SK-N-SH (cell line): ENCODE measurements at regions not wholly inside any gene's neighbourhood (a gene's known extent, or its start where the extent isn't known, plus 50 kb on each side); places are given as distances from the start of the nearest gene placed in this dataset.

ENCODE experiments used
- CTCF ChIA-PET: fragments of 300-600, 350-600 bp; formaldehyde crosslinking; extraction: SDS; loops from one replicate; lab custom pipeline; 2021; lab: Yijun Ruan, JAX
- POLR2A ChIA-PET: fragments of 350-600 bp; sonication (Branson Sonifier 250); formaldehyde crosslinking; extraction: SDS; loops from one replicate; lab custom pipeline; 2020; ENCODE audit warnings: antibody characterized with exemption, inconsistent platforms; lab: Yijun Ruan, JAX
- DNase-seq: peaks from one replicate; pipeline ENCODE4 v3.0.0; 2012
- H2AFZ ChIP-seq: fragments of 200-600 bp; sonication (generic); 2 replicates; pipeline ENCODE4 v1.8.1; 2016; ENCODE audit warnings: antibody characterized with exemption, mild to moderate bottlenecking, low read depth
- H3F3A ChIP-seq: fragments of 200-600 bp; sonication (generic); replicated peaks from 2 replicates; pipeline ENCODE3; 2016; ENCODE audit warnings: antibody characterized with exemption, mild to moderate bottlenecking; ENCODE audit not compliant: insufficient read depth
- H3K27ac ChIP-seq, 2 experiments: fragments of 200-500 bp in 1 of 2; fragments of 200-600 bp in 1 of 2; sonication (Bioruptor generic) in 1 of 2; sonication (generic), shearing (Covaris generic) in 1 of 2; 2 replicates each; pipeline versions ENCODE4 v1.5.1 to v1.6.1; 2014 to 2016; ENCODE audit warnings: low read depth in 2 of 2, inconsistent platforms in 1 of 2, low read length in 1 of 2, mild to moderate bottlenecking in 1 of 2, mixed read lengths in 1 of 2
- H3K27me3 ChIP-seq: fragments of 200-600 bp; sonication (generic), shearing (Covaris generic); 2 replicates; pipeline ENCODE4 v1.6.1; 2016; ENCODE audit warnings: mixed run types; ENCODE audit not compliant: insufficient read depth
- H3K36me3 ChIP-seq, 2 experiments: fragments of 200-500 bp in 1 of 2; fragments of 200-600 bp in 1 of 2; sonication (Bioruptor generic) in 1 of 2; sonication (generic) in 1 of 2; replicated peaks in 1 of 2; 2 replicates each; pipeline versions ENCODE3 to v1.5.1; 2014 to 2016; ENCODE audit warnings: low read length in 1 of 2, mild to moderate bottlenecking in 1 of 2; ENCODE audit not compliant: insufficient read depth in 2 of 2, control insufficient read depth in 1 of 2
- H3K4me1 ChIP-seq, 2 experiments: fragments of 200-500 bp in 1 of 2; fragments of 200-600 bp in 1 of 2; sonication (Bioruptor generic) in 1 of 2; sonication (generic), shearing (Covaris generic) in 1 of 2; 2 replicates each; pipeline versions ENCODE4 v1.5.1 to v1.6.1; 2014 to 2016; ENCODE audit warnings: low read depth in 1 of 2, low read length in 1 of 2, mixed run types in 1 of 2; ENCODE audit not compliant: insufficient read depth in 2 of 2, control insufficient read depth in 1 of 2
- H3K4me2 ChIP-seq: fragments of 200-600 bp; sonication (generic), shearing (Covaris generic); 2 replicates; pipeline ENCODE4 v1.6.1; 2017; ENCODE audit warnings: mixed run types
- H3K4me3 ChIP-seq, 2 experiments: fragments of 200-500 bp in 1 of 2; fragments of 200-600 bp in 1 of 2; sonication (Bioruptor generic) in 1 of 2; sonication (generic), shearing (Covaris generic) in 1 of 2; 2 replicates each; pipeline versions ENCODE4 v1.5.1 to v1.8.1; 2014 to 2016; ENCODE audit warnings: low read depth in 2 of 2, inconsistent platforms in 1 of 2, low read length in 1 of 2, mild to moderate bottlenecking in 1 of 2, mixed read lengths in 1 of 2, moderate library complexity in 1 of 2
- H3K79me2 ChIP-seq: fragments of 200-600 bp; sonication (generic); 2 replicates; pipeline ENCODE4 v1.8.1; 2017; ENCODE audit warnings: mild to moderate bottlenecking; ENCODE audit not compliant: insufficient read depth
- H3K9ac ChIP-seq: fragments of 200-600 bp; sonication (generic); 2 replicates; pipeline ENCODE4 v1.6.1; 2017; ENCODE audit warnings: mixed run types
- H3K9me2 ChIP-seq: fragments of 200-600 bp; sonication (generic); 2 replicates; pipeline ENCODE4 v1.6.1; 2017; ENCODE audit warnings: mixed run types
- H3K9me3 ChIP-seq: fragments of 200-600 bp; sonication (generic); 2 replicates; pipeline ENCODE4 v1.6.1; 2017; ENCODE audit warnings: mixed run types, mild to moderate bottlenecking, moderate library complexity
- H4K20me1 ChIP-seq: fragments of 200-600 bp; sonication (generic); 2 replicates; pipeline ENCODE4 v1.6.1; 2017; ENCODE audit warnings: mild to moderate bottlenecking, mixed run types; ENCODE audit not compliant: insufficient read depth
- CTCF ChIP-seq: fragments of 200-600 bp; sonication (generic); IDR thresholded peaks from 2 replicates; pipeline ENCODE4 v1.6.1; 2017; ENCODE audit warnings: antibody characterized with exemption, mild to moderate bottlenecking, moderate library complexity
- ELF1 ChIP-seq: IDR thresholded peaks from 2 replicates; pipeline ENCODE4 v1.4.0; 2012
- EP300 ChIP-seq, 2 experiments: IDR thresholded peaks; 2 replicates each; pipeline versions ENCODE4 v1.4.0 to v1.6.1; 2012; ENCODE audit warnings: borderline replicate concordance in 1 of 2, low read depth in 1 of 2, low read length in 1 of 2
- EZH2phosphoT487 ChIP-seq: fragments of 200-600 bp; sonication (generic); IDR thresholded peaks from 2 replicates; pipeline ENCODE4 v1.6.1; 2017; ENCODE audit warnings: low read depth, mixed run types, mild to moderate bottlenecking, antibody characterized with exemption, moderate library complexity, borderline replicate concordance
- FOSL2 ChIP-seq: IDR thresholded peaks from 2 replicates; pipeline ENCODE4 v1.4.0; 2012; ENCODE audit warnings: low read depth, mild to moderate bottlenecking, moderate library complexity, borderline replicate concordance
- FOXJ3 ChIP-seq: sonication (generic); formaldehyde crosslinking; IDR thresholded peaks from 2 replicates; pipeline ENCODE4 v1.5.1; 2020; ENCODE audit warnings: mild to moderate bottlenecking, missing genetic modification reagents
- FOXM1 ChIP-seq: IDR thresholded peaks from 2 replicates; pipeline ENCODE4 v1.4.0; 2012; ENCODE audit warnings: low read depth, mild to moderate bottlenecking
- GABPA ChIP-seq: IDR thresholded peaks from 2 replicates; pipeline ENCODE4 v1.4.0; 2012; ENCODE audit warnings: low read depth, mild to moderate bottlenecking
- IRF3 ChIP-seq: fragments of 150-350 bp; IDR thresholded peaks from 2 replicates; pipeline ENCODE4 v1.6.1; 2016; ENCODE audit warnings: mild to moderate bottlenecking, low read depth, low read length
- MAX ChIP-seq: IDR thresholded peaks from 2 replicates; pipeline ENCODE4 v1.4.0; 2012; ENCODE audit warnings: low read depth
- NRF1 ChIP-seq: IDR thresholded peaks from 2 replicates; pipeline ENCODE4 v1.6.1; 2012; ENCODE audit warnings: low read depth, mild to moderate bottlenecking, low read length
- PBX3 ChIP-seq: IDR thresholded peaks from 2 replicates; pipeline ENCODE4; 2012
- RCOR1 ChIP-seq: fragments of 150-350 bp; IDR thresholded peaks from 2 replicates; pipeline ENCODE4 v1.6.1; 2017; ENCODE audit warnings: antibody characterized with exemption, low read length
- RFX5 ChIP-seq: IDR thresholded peaks from 2 replicates; pipeline ENCODE4 v1.6.1; 2012; ENCODE audit warnings: mild to moderate bottlenecking, improper control_type of control experiment, low read length
- SIN3A ChIP-seq: IDR thresholded peaks from 2 replicates; pipeline ENCODE4 v1.6.1; 2012; ENCODE audit warnings: low read depth, mild to moderate bottlenecking, low read length, moderate library complexity, borderline replicate concordance
- SMC3 ChIP-seq: IDR thresholded peaks from 2 replicates; pipeline ENCODE4 v1.6.1; 2012; ENCODE audit warnings: low read depth, low read length, improper control_type of control experiment
- USF1 ChIP-seq: IDR thresholded peaks from 2 replicates; pipeline ENCODE4 v1.4.0; 2012; ENCODE audit warnings: low read depth, borderline replicate concordance
- USF2 ChIP-seq: fragments of 150-350 bp; IDR thresholded peaks from 2 replicates; pipeline ENCODE4 v1.6.1; 2017; ENCODE audit warnings: antibody characterized with exemption, low read length, low read depth, borderline replicate concordance
- YY1 ChIP-seq: IDR thresholded peaks from 2 replicates; pipeline ENCODE4 v1.4.0; 2012; ENCODE audit warnings: low read depth, mild to moderate bottlenecking
- ZBTB33 ChIP-seq: IDR thresholded peaks from 2 replicates; pipeline ENCODE4 v1.4.0; 2012; ENCODE audit warnings: low read depth, borderline replicate concordance
- WGBS: methylation state at CpG from one replicate; pipeline ENCODE4 v1.1.6; 2017; ENCODE audit warnings: low lambda C conversion rate; 5-methylcytosine and 5-hydroxymethylcytosine counted together

GRCh38 chr11:134710861-134711407 lies 298.9 kb upstream of the B3GAT1 start:
- no peak overlapping the region for H3K4me3 ChIP-seq
- H3K36me3 ChIP-seq, result no peaks in the 10 kb centered on the region
- no peak overlapping the region for H3K4me2 ChIP-seq
- TF ChIP-seq ELF1, result no peak
- no peak for TF ChIP-seq YY1
- TF ChIP-seq USF1, result no peak
- TF ChIP-seq SMC3, result no peak
- no peak for TF ChIP-seq RFX5
- TF ChIP-seq IRF3, result no peak
- TF ChIP-seq CTCF, result no peak
- TF ChIP-seq USF2, result no peak
- no peak for TF ChIP-seq SIN3A
- no peak for TF ChIP-seq FOXM1
- TF ChIP-seq EZH2phosphoT487, result no peak
- TF ChIP-seq ZBTB33, result no peak
- TF ChIP-seq FOXJ3 (CRISPR knock-in tag), result no peak
- no peak for TF ChIP-seq PBX3
- no peak for TF ChIP-seq MAX
- no peak for TF ChIP-seq EP300 (IDR thresholded peaks at IDR 0.05; ENCODE audit: borderline replicate concordance in 1 of 2, low read depth in 1 of 2, low read length in 1 of 2)
- no peak for TF ChIP-seq NRF1
- TF ChIP-seq RCOR1, result no peak
- TF ChIP-seq GABPA, result no peak
- TF ChIP-seq FOSL2, result no peak
- H3K27me3 ChIP-seq, result no peaks in the 10 kb centered on the region
- no peak overlapping the region for H3K9ac ChIP-seq
- ChIA-PET POLR2A (no interaction called here), CTCF (no interaction called here)
- 25% methylated on average over 4 of the region's 4 CpGs for WGBS
- H3K9me3 ChIP-seq, result no peaks in the 10 kb centered on the region
- H3K79me2 ChIP-seq, result no peaks in the 10 kb centered on the region
- no peaks in the 10 kb centered on the region for H3K9me2 ChIP-seq
- H3F3A ChIP-seq, result no peaks in the 10 kb centered on the region
- DNase-seq, result no peak
- no peak overlapping the region for H3K27ac ChIP-seq
- no peaks in the 10 kb centered on the region; a peak in 2 of 4 replicates for H3K4me1 ChIP-seq
- H2AFZ ChIP-seq, result no peak overlapping the region
- H4K20me1 ChIP-seq, result no peaks in the 10 kb centered on the region
